GM12878 (cell line): ENCODE measurements at regions not wholly inside any gene's neighbourhood (a gene's known extent, or its start where the extent isn't known, plus 50 kb on each side); places are given as distances from the start of the nearest gene placed in this dataset.

Source experiments
- BHLHE40 ChIP-seq, 2 experiments: fragments of 450-650 bp in 1 of 2; IDR thresholded peaks; 2 replicates each; pipeline ENCODE4 v1.6.1; 2011 to 2017; ENCODE audit warnings: low read depth in 2 of 2, borderline replicate concordance in 1 of 2, improper control_type of control experiment in 1 of 2, low read length in 1 of 2, mild to moderate bottlenecking in 1 of 2
- EP300 ChIP-seq, 2 experiments: fragments of 150-350 bp in 1 of 2; IDR thresholded peaks; 2 replicates each; pipeline ENCODE4 v1.6.1; 2011 to 2012; ENCODE audit warnings: low read depth in 2 of 2, low read length in 2 of 2, borderline replicate concordance in 1 of 2, improper control_type of control experiment in 1 of 2, inconsistent platforms in 1 of 2; ENCODE audit not compliant: control insufficient read depth in 1 of 2
- EZH2 ChIP-seq: IDR thresholded peaks from 2 replicates; pipeline ENCODE4 v1.6.1; 2012; ENCODE audit warnings: low read depth, mild to moderate bottlenecking, control low read depth, inconsistent platforms, low read length, borderline replicate concordance; ENCODE audit not compliant: control insufficient read depth
- NFIC ChIP-seq: IDR thresholded peaks from 2 replicates; pipeline ENCODE4 v1.6.1; 2012; ENCODE audit warnings: low read depth, mild to moderate bottlenecking, inconsistent platforms, low read length, moderate library complexity
- POLR2A ChIP-seq: IDR thresholded peaks from 2 replicates; pipeline ENCODE4 v1.6.1; 2011; ENCODE audit warnings: low read depth, mild to moderate bottlenecking, low read length
- POLR2AphosphoS5 ChIP-seq: IDR thresholded peaks from 2 replicates; pipeline ENCODE4 v1.6.1; 2011; ENCODE audit warnings: mild to moderate bottlenecking, low read length, inconsistent platforms
- SMAD1 ChIP-seq: fragments of 450-650 bp; IDR thresholded peaks from 2 replicates; pipeline ENCODE4 v1.6.1; 2018; ENCODE audit warnings: mild to moderate bottlenecking, low read depth; ENCODE audit not compliant: partially characterized antibody
- TCF3 ChIP-seq: IDR thresholded peaks from 2 replicates; pipeline ENCODE4 v1.6.1; 2012; ENCODE audit warnings: low read depth, mild to moderate bottlenecking, low read length, borderline replicate concordance; ENCODE audit not compliant: insufficient read depth
- ZNF274 ChIP-seq: IDR thresholded peaks from one replicate; pipeline ENCODE4 v1.8.0; 2011; ENCODE audit not compliant: insufficient read length, insufficient read depth
- ZNF622 ChIP-seq: fragments of 450-650 bp; IDR thresholded peaks from 2 replicates; pipeline ENCODE4 v1.6.1; 2017; ENCODE audit warnings: mild to moderate bottlenecking, inconsistent platforms
- TF ChIP-seq, protein P1 (sequence below), 3 experiments: IDR thresholded peaks in 2 of 3; conservative IDR thresholded peaks in 1 of 3; 2 replicates each; pipeline ENCODE4 v1.5.1; 2011; ENCODE audit warnings: low read depth in 3 of 3, low read length in 3 of 3, mild to moderate bottlenecking in 3 of 3, control low read depth in 2 of 3, moderate library complexity in 2 of 3, inconsistent platforms in 1 of 3, mixed read lengths in 1 of 3; ENCODE audit not compliant: control insufficient read depth in 2 of 3, insufficient read depth in 1 of 3; ENCODE audit errors: extremely low read depth in 1 of 3
- TF ChIP-seq, protein P2 (sequence below): IDR thresholded peaks from 2 replicates; pipeline ENCODE4 v1.6.1; 2011; ENCODE audit warnings: low read depth, low read length, improper control_type of control experiment, borderline replicate concordance

DNA sequence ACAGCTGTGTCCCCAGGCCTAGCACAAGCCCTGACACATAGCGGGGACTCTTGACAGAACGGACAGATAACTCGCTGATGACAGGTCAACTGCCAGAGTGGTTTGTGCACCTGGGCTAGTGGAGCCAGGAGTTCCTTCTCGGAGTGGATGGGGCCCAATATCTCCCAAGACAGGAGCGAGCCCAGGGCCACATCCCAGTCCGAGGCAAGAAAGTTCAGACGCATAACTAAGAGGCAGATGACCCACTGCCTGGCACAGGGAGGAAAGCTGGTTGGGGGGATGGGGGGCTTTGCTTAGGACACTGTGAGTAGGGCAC lies 69.6 kb upstream of the ZNF479 start:
- TF ChIP-seq EZH2 (no peak), EP300 (IDR thresholded peaks at IDR 0.05; ENCODE audit: borderline replicate concordance in 1 of 2, control insufficient read depth in 1 of 2, low read depth in 2 of 2, low read length in 2 of 2) (no peak), POLR2A (no peak), BHLHE40 (IDR thresholded peaks at IDR 0.05; ENCODE audit: borderline replicate concordance in 1 of 2, low read depth in 2 of 2, low read length in 1 of 2) (no peak), NFIC (no peak), POLR2AphosphoS5 (no peak), SMAD1 (no peak), TCF3 (no peak), ZNF274 (no peak), ZNF622 (no peak)
- TF ChIP-seq, protein P1, sequence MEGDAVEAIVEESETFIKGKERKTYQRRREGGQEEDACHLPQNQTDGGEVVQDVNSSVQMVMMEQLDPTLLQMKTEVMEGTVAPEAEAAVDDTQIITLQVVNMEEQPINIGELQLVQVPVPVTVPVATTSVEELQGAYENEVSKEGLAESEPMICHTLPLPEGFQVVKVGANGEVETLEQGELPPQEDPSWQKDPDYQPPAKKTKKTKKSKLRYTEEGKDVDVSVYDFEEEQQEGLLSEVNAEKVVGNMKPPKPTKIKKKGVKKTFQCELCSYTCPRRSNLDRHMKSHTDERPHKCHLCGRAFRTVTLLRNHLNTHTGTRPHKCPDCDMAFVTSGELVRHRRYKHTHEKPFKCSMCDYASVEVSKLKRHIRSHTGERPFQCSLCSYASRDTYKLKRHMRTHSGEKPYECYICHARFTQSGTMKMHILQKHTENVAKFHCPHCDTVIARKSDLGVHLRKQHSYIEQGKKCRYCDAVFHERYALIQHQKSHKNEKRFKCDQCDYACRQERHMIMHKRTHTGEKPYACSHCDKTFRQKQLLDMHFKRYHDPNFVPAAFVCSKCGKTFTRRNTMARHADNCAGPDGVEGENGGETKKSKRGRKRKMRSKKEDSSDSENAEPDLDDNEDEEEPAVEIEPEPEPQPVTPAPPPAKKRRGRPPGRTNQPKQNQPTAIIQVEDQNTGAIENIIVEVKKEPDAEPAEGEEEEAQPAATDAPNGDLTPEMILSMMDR (IDR thresholded peaks at IDR 0.05 in 2 of 3, conservative IDR thresholded peaks at IDR 0.05 in 1 of 3; ENCODE audit: control insufficient read depth in 2 of 3, extremely low read depth in 1 of 3, insufficient read depth in 1 of 3, low read depth in 3 of 3, low read length in 3 of 3): no peak
- TF ChIP-seq, protein P2, sequence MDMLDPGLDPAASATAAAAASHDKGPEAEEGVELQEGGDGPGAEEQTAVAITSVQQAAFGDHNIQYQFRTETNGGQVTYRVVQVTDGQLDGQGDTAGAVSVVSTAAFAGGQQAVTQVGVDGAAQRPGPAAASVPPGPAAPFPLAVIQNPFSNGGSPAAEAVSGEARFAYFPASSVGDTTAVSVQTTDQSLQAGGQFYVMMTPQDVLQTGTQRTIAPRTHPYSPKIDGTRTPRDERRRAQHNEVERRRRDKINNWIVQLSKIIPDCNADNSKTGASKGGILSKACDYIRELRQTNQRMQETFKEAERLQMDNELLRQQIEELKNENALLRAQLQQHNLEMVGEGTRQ: no peak
